HL-60 (cell line): ENCODE measurements at regions not wholly inside any gene's neighbourhood (a gene's known extent, or its start where the extent isn't known, plus 50 kb on each side); places are given as distances from the start of the nearest gene placed in this dataset.

ENCODE experiments used
- CTCF ChIP-seq: IDR thresholded peaks from one replicate; pipeline ENCODE4 v1.5.1; 2011; ENCODE audit warnings: low read length, control low read depth, inconsistent platforms; ENCODE audit not compliant: insufficient read depth
- POLR2AphosphoS5 ChIP-seq: IDR thresholded peaks from 2 replicates; pipeline ENCODE4 v1.6.1; 2012; ENCODE audit warnings: low read depth
- REST ChIP-seq: IDR thresholded peaks from 2 replicates; pipeline ENCODE4 v1.6.1; 2012; ENCODE audit warnings: low read depth; ENCODE audit not compliant: insufficient replicate concordance
- SPI1 ChIP-seq: IDR thresholded peaks from 2 replicates; pipeline ENCODE4 v1.6.1; 2012; ENCODE audit warnings: low read depth, mild to moderate bottlenecking, borderline replicate concordance

- TF ChIP-seq POLR2AphosphoS5 (no peak), CTCF (no peak), REST (no peak), SPI1 (no peak)
Measured at GRCh38 chr14:57085801-57086200, 182.9 kb downstream of the EXOC5 start.
